ENCODE measurements at regions not wholly inside any gene's neighbourhood (a gene's known extent, or its start where the extent isn't known, plus 50 kb on each side); places are given as distances from the start of the nearest gene placed in this dataset.

- H2AK9ac ChIP-seq (replicated peaks; ENCODE audit: low read depth, low read length, poor library complexity), result no peak overlapping the region
- no peak overlapping the region for H3K56ac ChIP-seq (ENCODE audit: extremely low read depth, insufficient read depth, low read length)
- H4K91ac ChIP-seq (ENCODE audit: insufficient read depth, low read depth, low read length), result no peak overlapping the region
- dilution Hi-C loops (cut with HindIII; ENCODE audit: low sequenced_read_pairs, unreplicated experiment) (no loop called here), in situ Hi-C loops (cut with MboI; ENCODE audit: low sequenced_read_pairs) (no loop called here), intact Hi-C loops (cut with micrococcal nuclease) (no loop called here)
- DNase-seq (no peak), ATAC-seq (ENCODE audit: low read depth) (no peak)
- no peak overlapping the region for H3K4me3 ChIP-seq (ENCODE audit: insufficient read depth, low read depth, low read length)
- H3K23ac ChIP-seq (ENCODE audit: low read depth, low read length), result no peak overlapping the region
- TF ChIP-seq ELK1 (IDR thresholded peaks at IDR 0.05; ENCODE audit: borderline replicate concordance, low read depth, low read length) (no peak), NFE2L2 (IDR thresholded peaks at IDR 0.05; ENCODE audit: low read depth, low read length) (no peak), MAZ (IDR thresholded peaks at IDR 0.05; ENCODE audit: borderline replicate concordance, low read depth, low read length) (no peak), CTCF (conservative IDR thresholded peaks at IDR 0.05; ENCODE audit: low read depth, low read length) (no peak), MAFK (IDR thresholded peaks at IDR 0.05; ENCODE audit: low read depth, low read length) (no peak), CHD1 (IDR thresholded peaks at IDR 0.05; ENCODE audit: low read depth, low read length) (no peak), RCOR1 (IDR thresholded peaks at IDR 0.05; ENCODE audit: insufficient replicate concordance, low read length) (no peak), MXI1 (IDR thresholded peaks at IDR 0.05; ENCODE audit: borderline replicate concordance, low read depth, low read length) (no peak), SMC3 (IDR thresholded peaks at IDR 0.05; ENCODE audit: low read depth, low read length) (no peak), CEBPB (IDR thresholded peaks at IDR 0.05; ENCODE audit: low read depth, low read length) (no peak), RAD21 (IDR thresholded peaks at IDR 0.05; ENCODE audit: low read length) (no peak), RFX5 (IDR thresholded peaks at IDR 0.05; ENCODE audit: low read depth, low read length) (no peak), USF2 (IDR thresholded peaks at IDR 0.05; ENCODE audit: low read depth, low read length) (no peak), FOS (IDR thresholded peaks at IDR 0.05; ENCODE audit: low read depth, low read length) (no peak), POLR2A (IDR thresholded peaks at IDR 0.05; ENCODE audit: low read depth, low read length) (no peak), BHLHE40 (IDR thresholded peaks at IDR 0.05; ENCODE audit: low read depth, low read length) (no peak)
- H4K8ac ChIP-seq (ENCODE audit: low read depth in 2 of 2, low read length in 2 of 2), result no peak overlapping the region
- no peak overlapping the region for H3K4ac ChIP-seq (ENCODE audit: low read depth, low read length)
- no peak overlapping the region for H3K14ac ChIP-seq (replicated peaks; ENCODE audit: low read depth, low read length)
- H4K20me1 ChIP-seq (ENCODE audit: insufficient read depth, low read length), result no peaks in the 10 kb centered on the region; the same call in 1 of the 2 replicates
- no peaks in the 10 kb centered on the region for H3K79me1 ChIP-seq (ENCODE audit: low read depth in 1 of 2, low read length in 2 of 2)
- H3K18ac ChIP-seq (ENCODE audit: low read depth, low read length), result no peak overlapping the region
- BruUV-seq (replicated peaks), result no TSS peak
- CTCF ChIA-PET, result no interaction called here
- H3K36me3 ChIP-seq (ENCODE audit: control insufficient read depth, insufficient read depth, low read length), result no peaks in the 10 kb centered on the region
- POLR2A ChIA-PET (ENCODE audit: unreplicated experiment), result no interaction called here
- no peak overlapping the region for H3K27ac ChIP-seq (ENCODE audit: insufficient read depth, low read length)
- H2BK120ac ChIP-seq (ENCODE audit: low read depth, low read length), result no peak overlapping the region
- peaks cover 20% of the 10 kb centered on the region for H3K4me1 ChIP-seq (ENCODE audit: control insufficient read depth, insufficient read depth, low read length)
- no peak overlapping the region for H3K9ac ChIP-seq (ENCODE audit: low read depth, low read length)
- no peak overlapping the region for H4K5ac ChIP-seq (ENCODE audit: low read depth, low read length)
- no peaks in the 10 kb centered on the region for H3K9me3 ChIP-seq (ENCODE audit: control insufficient read depth, insufficient read depth, low read length)
- WGBS, 2 experiments (ENCODE audit: extremely low coverage in 2 of 2, insufficient read length in 1 of 2), result no CpG with 5 or more reads among the region's 2 CpGs
- H3K4me2 ChIP-seq (ENCODE audit: low read depth, low read length), result no peak overlapping the region
- peaks cover 6% of the 10 kb centered on the region for H3K9me1 ChIP-seq (ENCODE audit: insufficient read depth, low read length)
- H2AK5ac ChIP-seq (ENCODE audit: low read depth, low read length), result no peak overlapping the region
- H3K27me3 ChIP-seq (ENCODE audit: control insufficient read depth, insufficient read depth, low read length), result no peaks in the 10 kb centered on the region; the same call in 1 of the 2 replicates
- no peak overlapping the region for H2BK5ac ChIP-seq (ENCODE audit: low read depth, low read length, poor library complexity, severe bottlenecking)
- no peak overlapping the region for H2BK20ac ChIP-seq (ENCODE audit: low read depth, low read length)
- no peak overlapping the region for H2BK15ac ChIP-seq (ENCODE audit: low read depth, low read length)
- no peak overlapping the region for H2AFZ ChIP-seq (replicated peaks; ENCODE audit: low read length, poor library complexity)
Measured at GRCh38 chr18:45163871-45164270, 451.4 kb upstream of the SLC14A2 start.

Measured in IMR-90 (cell line).